ENCODE measurements at regions not wholly inside any gene's neighbourhood (a gene's known extent, or its start where the extent isn't known, plus 50 kb on each side); places are given as distances from the start of the nearest gene placed in this dataset.

DNA sequence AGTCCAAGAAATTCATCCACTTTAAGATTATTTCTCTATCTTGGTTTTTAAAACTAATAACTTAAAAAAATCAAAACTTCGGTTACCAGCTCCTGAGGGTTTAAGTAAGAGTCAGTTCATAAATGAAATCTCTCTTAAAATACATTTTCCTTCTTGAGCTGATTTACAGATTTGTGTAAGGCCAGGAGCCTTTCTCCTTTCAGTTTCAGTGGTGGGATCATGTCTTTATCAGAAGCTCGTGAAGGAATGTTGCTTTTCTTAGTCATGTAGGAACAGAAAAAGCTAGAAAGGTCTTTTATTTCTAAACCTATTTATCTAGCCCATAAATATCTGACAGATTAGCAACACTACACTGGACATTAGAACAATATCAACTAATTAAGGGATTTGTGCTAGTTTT lies 390.2 kb downstream of the GPATCH2 start:
- TF ChIP-seq TCF7 (IDR thresholded peaks at IDR 0.05; ENCODE audit: borderline replicate concordance) (no peak), MTA3 (IDR thresholded peaks at IDR 0.05; ENCODE audit: borderline replicate concordance) (no peak), ETV6 (IDR thresholded peaks at IDR 0.05; ENCODE audit: borderline replicate concordance in 1 of 2, low read depth in 2 of 2, low read length in 1 of 2) (no peak), ETV6 (CRISPR knock-in tag; IDR thresholded peaks at IDR 0.05; ENCODE audit: borderline replicate concordance) (no peak)
- TF ChIP-seq, protein P1, sequence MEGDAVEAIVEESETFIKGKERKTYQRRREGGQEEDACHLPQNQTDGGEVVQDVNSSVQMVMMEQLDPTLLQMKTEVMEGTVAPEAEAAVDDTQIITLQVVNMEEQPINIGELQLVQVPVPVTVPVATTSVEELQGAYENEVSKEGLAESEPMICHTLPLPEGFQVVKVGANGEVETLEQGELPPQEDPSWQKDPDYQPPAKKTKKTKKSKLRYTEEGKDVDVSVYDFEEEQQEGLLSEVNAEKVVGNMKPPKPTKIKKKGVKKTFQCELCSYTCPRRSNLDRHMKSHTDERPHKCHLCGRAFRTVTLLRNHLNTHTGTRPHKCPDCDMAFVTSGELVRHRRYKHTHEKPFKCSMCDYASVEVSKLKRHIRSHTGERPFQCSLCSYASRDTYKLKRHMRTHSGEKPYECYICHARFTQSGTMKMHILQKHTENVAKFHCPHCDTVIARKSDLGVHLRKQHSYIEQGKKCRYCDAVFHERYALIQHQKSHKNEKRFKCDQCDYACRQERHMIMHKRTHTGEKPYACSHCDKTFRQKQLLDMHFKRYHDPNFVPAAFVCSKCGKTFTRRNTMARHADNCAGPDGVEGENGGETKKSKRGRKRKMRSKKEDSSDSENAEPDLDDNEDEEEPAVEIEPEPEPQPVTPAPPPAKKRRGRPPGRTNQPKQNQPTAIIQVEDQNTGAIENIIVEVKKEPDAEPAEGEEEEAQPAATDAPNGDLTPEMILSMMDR (IDR thresholded peaks at IDR 0.05 in 2 of 3, conservative IDR thresholded peaks at IDR 0.05 in 1 of 3; ENCODE audit: insufficient read depth in 2 of 3, low read depth in 1 of 3, low read length in 3 of 3): no peak
- TF ChIP-seq, protein P2, sequence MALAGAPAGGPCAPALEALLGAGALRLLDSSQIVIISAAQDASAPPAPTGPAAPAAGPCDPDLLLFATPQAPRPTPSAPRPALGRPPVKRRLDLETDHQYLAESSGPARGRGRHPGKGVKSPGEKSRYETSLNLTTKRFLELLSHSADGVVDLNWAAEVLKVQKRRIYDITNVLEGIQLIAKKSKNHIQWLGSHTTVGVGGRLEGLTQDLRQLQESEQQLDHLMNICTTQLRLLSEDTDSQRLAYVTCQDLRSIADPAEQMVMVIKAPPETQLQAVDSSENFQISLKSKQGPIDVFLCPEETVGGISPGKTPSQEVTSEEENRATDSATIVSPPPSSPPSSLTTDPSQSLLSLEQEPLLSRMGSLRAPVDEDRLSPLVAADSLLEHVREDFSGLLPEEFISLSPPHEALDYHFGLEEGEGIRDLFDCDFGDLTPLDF (CRISPR knock-in tag; IDR thresholded peaks at IDR 0.05): no peak
- TF ChIP-seq, protein P3, sequence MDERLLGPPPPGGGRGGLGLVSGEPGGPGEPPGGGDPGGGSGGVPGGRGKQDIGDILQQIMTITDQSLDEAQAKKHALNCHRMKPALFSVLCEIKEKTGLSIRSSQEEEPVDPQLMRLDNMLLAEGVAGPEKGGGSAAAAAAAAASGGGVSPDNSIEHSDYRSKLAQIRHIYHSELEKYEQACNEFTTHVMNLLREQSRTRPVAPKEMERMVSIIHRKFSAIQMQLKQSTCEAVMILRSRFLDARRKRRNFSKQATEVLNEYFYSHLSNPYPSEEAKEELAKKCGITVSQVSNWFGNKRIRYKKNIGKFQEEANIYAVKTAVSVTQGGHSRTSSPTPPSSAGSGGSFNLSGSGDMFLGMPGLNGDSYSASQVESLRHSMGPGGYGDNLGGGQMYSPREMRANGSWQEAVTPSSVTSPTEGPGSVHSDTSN (CRISPR knock-in tag; IDR thresholded peaks at IDR 0.05; ENCODE audit: low read depth): no peak
- TF ChIP-seq, protein P3 (tag; conservative IDR thresholded peaks at IDR 0.05; ENCODE audit: low read depth): no peak
